Mesothelial cell of epicardium (in vitro differentiated cells): ENCODE measurements at regions not wholly inside any gene's neighbourhood (a gene's known extent, or its start where the extent isn't known, plus 50 kb on each side); places are given as distances from the start of the nearest gene placed in this dataset.

ENCODE experiments used
- DNase-seq, 2 experiments: peaks; one replicate each; pipeline ENCODE4 v3.0.0; 2021; ENCODE audit warnings: low spot score in 2 of 2; ENCODE audit not compliant: unreplicated experiment in 2 of 2
- H3K27ac Mint-ChIP-seq: 2 replicates; pipeline ENCODE4 v1.8.0; 2021; ENCODE audit warnings: mixed read lengths
- H3K27me3 Mint-ChIP-seq: 2 replicates; pipeline ENCODE4 v1.8.0; 2021; ENCODE audit warnings: low read depth, mixed read lengths
- H3K36me3 Mint-ChIP-seq: 2 replicates; pipeline ENCODE4 v1.8.0; 2021; ENCODE audit warnings: mixed read lengths
- H3K4me1 Mint-ChIP-seq: 2 replicates; pipeline ENCODE4 v1.8.0; 2021; ENCODE audit warnings: mixed read lengths
- H3K4me3 Mint-ChIP-seq: 2 replicates; pipeline ENCODE4 v1.8.0; 2021; ENCODE audit warnings: mild to moderate bottlenecking, moderate library complexity, mixed read lengths
- H3K9me3 Mint-ChIP-seq: 2 replicates; pipeline ENCODE4 v1.8.0; 2021; ENCODE audit warnings: mixed read lengths
- CTCF ChIP-seq: fragments of 200-600 bp; sonication (generic); IDR thresholded peaks from one replicate; pipeline ENCODE4 v1.5.0; 2021; ENCODE audit warnings: antibody characterized with exemption; ENCODE audit not compliant: unreplicated experiment

DNA sequence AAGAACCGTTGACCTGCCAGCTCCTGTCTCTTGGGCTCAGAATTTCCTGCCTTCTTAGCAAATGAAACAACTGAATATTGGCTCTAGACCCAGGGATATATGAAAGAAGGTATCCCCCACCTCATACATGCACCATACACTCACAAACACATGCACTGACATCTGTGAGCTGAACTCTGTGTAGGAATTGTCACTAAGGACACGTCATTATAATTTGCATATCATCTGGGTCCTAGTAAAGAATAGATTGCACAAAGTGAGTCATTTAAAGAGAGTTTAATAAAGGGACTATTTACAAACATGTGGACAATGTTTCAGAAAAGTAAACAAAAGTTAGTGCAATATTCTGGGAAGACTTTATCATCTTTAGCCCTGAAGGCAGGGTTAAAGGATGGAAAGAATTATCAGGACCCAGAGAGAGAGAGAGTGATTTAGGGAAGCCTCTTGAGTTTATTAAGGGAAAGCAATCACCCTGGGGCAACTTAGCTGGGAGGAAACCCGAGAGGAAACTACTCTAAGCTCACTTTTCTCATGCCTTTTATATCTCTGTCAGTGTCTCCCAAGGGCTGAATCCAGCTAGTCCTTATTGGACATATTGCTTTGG lies 74.1 kb upstream of the PLA2G4A start:
- Mint-ChIP-seq H3K27ac (no peak overlapping the region), H3K4me3 (no peak overlapping the region), H3K4me1 (peaks cover 2% of the 10 kb centered on the region), H3K9me3 (no peaks in the 10 kb centered on the region), H3K36me3 (no peaks in the 10 kb centered on the region), H3K27me3 (no peaks in the 10 kb centered on the region)
- DNase-seq = no peak
- TF ChIP-seq CTCF = no peak

GRCh38 chr1:186753241-186753640 lies 73.0 kb upstream of the PTGS2 start:
- no peaks in the 10 kb centered on the region for H3K27me3 Mint-ChIP-seq
- TF ChIP-seq CTCF = no peak
- peaks cover 2% of the 10 kb centered on the region for H3K4me1 Mint-ChIP-seq
- no peak overlapping the region for H3K4me3 Mint-ChIP-seq
- H3K36me3 Mint-ChIP-seq = peaks cover 5% of the 10 kb centered on the region
- peaks cover 5% of the 10 kb centered on the region for H3K9me3 Mint-ChIP-seq
- DNase-seq = no peak
- H3K27ac Mint-ChIP-seq = no peak overlapping the region

GRCh38 chr1:186750257-186750656 lies 70.0 kb upstream of the PTGS2 start:
- DNase-seq = no peak
- TF ChIP-seq CTCF = no peak

GRCh38 chr1:186749820-186750219 lies 69.6 kb upstream of the PTGS2 start:
- Mint-ChIP-seq H3K9me3 (peaks cover 15% of the 10 kb centered on the region), H3K36me3 (peaks cover 8% of the 10 kb centered on the region), H3K4me1 (peaks cover 17% of the 10 kb centered on the region), H3K4me3 (no peak overlapping the region), H3K27me3 (no peaks in the 10 kb centered on the region), H3K27ac (no peak overlapping the region)
- TF ChIP-seq CTCF = no peak
- DNase-seq = no peak

More at GRCh38 chr1:186750257-186750656, 70.0 kb upstream of the PTGS2 start:
- H3K4me1 Mint-ChIP-seq = peaks cover 14% of the 10 kb centered on the region
- H3K9me3 Mint-ChIP-seq = peaks cover 15% of the 10 kb centered on the region
- H3K27me3 Mint-ChIP-seq = no peaks in the 10 kb centered on the region
- no peak overlapping the region for H3K4me3 Mint-ChIP-seq
- H3K36me3 Mint-ChIP-seq = peaks cover 8% of the 10 kb centered on the region
- no peak overlapping the region for H3K27ac Mint-ChIP-seq

GRCh38 chr1:186747661-186748060 lies 67.4 kb upstream of the PTGS2 start:
- Mint-ChIP-seq H3K4me1 (peaks cover 15% of the 10 kb centered on the region), H3K27me3 (peaks cover 3% of the 10 kb centered on the region), H3K4me3 (no peak overlapping the region), H3K9me3 (peaks cover 15% of the 10 kb centered on the region), H3K36me3 (peaks cover 8% of the 10 kb centered on the region), H3K27ac (no peak overlapping the region)
- no peak for TF ChIP-seq CTCF
- DNase-seq = no peak
